NCI-H82 (cell line): ENCODE measurements at regions not wholly inside any gene's neighbourhood (a gene's known extent, or its start where the extent isn't known, plus 50 kb on each side); places are given as distances from the start of the nearest gene placed in this dataset.
A peak's percentile ranks its signal among the peaks of the same experiment; 100 is the strongest.

Source experiments
- DNase-seq: peaks from one replicate; lab custom pipeline; 2025; lab: John Stamatoyannopoulos, UW

DNA sequence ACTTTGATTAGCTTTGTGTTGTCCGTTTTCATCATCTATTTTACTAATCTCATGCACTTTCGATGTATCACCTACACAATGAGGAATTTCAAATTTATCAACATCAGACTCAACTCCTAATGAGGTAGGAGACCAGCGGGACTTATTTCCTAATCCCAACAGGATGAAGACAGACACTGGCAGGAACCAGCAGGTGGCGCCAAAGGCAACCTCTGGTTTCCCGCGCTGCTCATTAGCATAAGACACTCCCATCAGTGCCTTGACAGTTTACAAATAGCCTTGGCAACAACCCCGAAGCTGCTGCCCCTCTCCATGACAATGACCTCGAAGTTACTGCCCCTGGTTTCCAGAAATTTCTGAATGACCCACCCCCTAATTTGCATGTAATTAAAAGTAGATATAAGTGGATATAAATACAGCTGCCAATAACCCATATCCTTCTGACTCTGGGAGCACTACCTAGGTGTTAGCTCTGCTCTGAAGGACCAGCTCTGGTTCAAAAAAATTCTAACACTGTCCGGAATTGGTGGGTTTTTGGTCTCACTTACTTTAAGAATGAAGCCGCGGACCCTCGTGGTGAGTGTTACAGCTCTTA is 974.8 kb downstream of the ADGRL2 start:
- DNase-seq, result peak; percentile 55

- peak; percentile 85 for DNase-seq
Observed at GRCh38 chr1:82762829-82763532, 962.2 kb downstream of the ADGRL2 start.

DNA sequence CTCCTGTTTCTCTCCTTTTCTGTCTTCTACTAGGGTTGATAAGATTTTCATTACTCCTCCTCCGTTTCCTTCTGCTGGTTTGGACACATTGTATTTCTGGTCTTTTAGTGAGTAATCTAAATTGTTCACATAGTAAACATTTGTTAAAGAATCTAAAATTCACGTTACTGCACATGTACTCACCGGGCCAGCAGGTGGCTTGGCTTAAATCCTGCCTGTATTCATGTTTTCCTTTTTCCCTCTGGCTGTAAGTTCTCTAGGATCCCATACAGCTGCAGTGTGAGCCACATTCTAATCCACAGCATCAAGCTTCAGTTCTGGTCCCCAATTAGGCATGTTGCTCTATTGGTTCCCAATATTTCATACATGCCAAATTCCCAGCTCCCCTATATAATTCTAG is 958.3 kb downstream of the ADGRL2 start:
- DNase-seq, result peak; percentile 20

DNA sequence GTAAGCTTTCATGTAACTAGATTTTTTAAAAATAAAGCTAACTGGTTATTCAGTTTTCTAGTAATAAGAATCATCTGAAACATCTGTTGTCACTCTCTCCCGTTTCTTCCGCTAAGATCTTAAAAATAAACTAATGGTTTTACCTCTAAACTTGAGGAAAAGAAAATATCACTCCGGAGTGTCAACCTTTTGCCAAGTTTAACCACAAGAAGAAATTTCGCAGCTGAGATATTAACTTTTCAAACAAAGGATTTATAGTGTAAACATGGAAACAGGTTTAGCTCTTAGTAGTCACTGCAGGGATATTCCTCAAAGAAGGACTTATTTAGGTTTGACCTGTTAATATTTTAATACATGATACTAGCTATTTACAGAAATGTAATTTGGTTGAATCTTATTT is 954.9 kb downstream of the ADGRL2 start:
- DNase-seq, result no peak

GRCh38 chr1:82755191-82755590 is 954.5 kb downstream of the ADGRL2 start:
- no peak for DNase-seq

DNA sequence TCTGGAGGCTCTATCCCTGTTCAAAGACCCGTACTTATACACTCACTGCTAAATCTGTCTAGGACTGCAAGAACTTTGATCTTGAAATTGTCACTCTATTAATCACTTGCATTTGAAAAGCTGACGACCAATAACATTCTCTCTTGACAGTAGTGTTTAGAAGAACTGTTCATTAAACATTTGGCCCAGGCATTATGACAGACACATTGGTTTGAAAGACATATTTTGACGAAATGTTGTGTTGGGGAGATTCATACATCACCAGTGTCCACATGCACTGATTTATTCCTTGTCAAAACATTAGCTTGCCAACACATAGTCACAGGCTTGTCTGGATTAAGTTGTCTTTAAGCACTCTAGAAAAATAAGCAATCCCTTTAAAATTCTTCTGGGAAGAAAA is 951.3 kb downstream of the ADGRL2 start:
- no peak for DNase-seq

GRCh38 chr1:82733645-82734044 is 932.9 kb downstream of the ADGRL2 start:
- no peak for DNase-seq

DNA sequence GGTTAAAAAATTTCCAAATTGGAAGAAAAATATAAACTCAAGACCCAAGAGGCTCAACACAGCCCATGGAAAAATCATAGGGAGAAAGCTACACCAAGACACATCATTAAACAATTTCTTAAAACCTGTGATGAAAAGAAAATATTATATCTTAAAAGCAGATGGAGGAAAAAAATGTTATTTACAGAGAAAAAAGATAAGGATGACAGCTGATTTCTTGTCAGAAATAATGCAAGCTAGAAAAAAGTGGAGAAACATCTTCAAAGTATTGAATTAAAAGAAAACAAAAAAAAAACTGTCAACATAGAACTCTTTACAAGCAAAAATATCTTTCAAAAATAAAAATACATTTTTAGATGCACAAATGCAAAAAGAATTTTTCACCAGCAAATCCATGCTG is 930.5 kb downstream of the ADGRL2 start:
- no peak for DNase-seq

- DNase-seq, result no peak
Observed at GRCh38 chr1:82728206-82728605, 927.5 kb downstream of the ADGRL2 start.

GRCh38 chr1:82724246-82724645 is 923.5 kb downstream of the ADGRL2 start:
- DNase-seq, result no peak

DNA sequence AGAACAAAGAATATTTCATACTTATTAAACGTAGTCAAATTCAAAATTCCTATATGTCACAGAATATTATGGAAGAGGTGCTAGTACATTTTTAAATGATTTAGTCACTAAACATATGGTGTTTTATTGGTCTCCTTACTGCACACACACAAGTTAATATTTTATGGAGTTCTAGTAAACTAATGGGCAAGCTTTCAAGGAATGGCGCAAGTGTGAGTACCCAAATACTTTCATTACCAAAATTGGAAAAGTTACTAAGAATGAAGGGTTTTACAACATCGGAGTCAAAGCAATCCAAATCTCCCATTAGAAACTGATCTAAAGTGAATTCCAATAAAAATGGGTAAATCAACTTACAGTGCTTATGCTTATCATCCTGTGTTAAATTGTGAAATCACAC is 921.9 kb downstream of the ADGRL2 start:
- DNase-seq, result no peak

DNA sequence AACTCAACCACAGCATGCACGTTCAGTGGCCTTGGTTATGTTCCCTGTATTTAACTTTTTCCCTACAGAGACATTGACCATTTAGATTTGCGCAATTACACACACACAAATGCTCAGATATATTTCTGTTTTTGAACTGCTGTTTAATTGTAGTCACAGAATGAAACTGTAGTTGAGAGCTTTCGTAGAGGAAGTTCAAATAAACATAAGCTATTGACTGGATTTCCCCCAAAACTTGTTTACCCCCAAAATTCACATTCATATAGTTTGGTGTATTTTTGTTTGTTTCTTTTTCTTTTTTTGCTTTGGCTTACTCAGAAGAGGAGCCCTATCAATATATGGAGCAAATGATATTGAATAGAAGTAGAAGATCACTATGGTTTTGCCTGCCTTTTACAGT is 921.0 kb downstream of the ADGRL2 start:
- no peak for DNase-seq

GRCh38 chr1:82718719-82719419 is 918.1 kb downstream of the ADGRL2 start:
- DNase-seq, result no peak

GRCh38 chr1:82710091-82710490 is 909.4 kb downstream of the ADGRL2 start:
- no peak for DNase-seq

DNA sequence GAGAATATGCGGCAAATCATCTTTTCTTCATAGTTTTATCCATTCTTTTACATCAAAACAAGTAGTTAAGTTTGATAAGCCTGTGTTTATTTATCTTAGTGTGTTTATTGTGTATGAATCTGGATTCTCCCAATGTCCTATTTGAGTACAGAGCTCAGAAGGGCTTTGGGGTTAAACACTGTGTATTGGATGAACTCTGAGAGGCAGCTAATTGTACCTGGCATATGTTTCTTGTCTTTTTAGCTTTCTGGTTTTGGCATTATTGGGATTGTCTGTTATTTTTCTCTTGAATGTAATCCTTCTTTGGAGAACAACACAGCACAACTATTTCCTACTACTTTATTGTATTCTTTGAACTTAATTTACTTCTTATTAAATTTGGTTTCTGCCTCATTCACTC is 906.9 kb downstream of the ADGRL2 start:
- DNase-seq, result no peak

DNA sequence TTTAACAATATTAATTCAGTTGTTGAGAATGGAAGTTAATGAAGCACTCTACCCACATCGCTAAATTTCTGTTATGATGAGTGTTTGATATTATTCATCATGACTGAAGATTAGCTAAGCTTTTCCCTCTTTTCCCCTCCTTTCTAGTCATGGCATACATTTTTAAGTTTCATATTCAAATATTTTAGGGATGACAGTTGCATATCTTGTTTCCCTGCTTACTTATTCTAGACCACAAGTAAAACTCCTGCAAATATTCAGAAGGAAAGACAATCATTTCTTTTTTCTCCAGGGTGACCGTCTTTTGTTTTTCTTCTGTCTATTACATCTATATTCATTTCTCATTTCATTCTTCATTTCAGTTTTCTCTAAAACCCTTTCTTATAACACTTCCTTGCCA is 906.0 kb downstream of the ADGRL2 start:
- no peak for DNase-seq

DNA sequence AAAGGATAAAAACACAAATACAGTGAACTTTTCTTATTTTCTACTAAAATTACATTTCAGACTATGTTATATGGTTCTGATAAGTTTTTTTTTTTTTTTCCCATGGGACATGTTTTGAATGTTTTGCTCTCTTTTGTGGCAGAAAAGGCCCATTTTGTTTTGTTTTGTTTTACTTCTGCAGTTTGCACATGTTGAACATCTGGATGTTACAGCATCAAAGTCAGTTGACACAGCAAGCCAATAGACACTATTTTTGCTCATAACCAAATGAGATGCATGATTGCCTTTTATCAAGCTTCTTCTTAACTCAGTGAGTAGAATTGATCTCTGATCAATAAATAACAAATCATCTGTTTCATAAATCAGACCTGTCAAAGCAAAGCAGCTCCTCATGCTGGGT is 904.2 kb downstream of the ADGRL2 start:
- no peak for DNase-seq

GRCh38 chr1:82704393-82704792 is 903.7 kb downstream of the ADGRL2 start:
- no peak for DNase-seq

DNA sequence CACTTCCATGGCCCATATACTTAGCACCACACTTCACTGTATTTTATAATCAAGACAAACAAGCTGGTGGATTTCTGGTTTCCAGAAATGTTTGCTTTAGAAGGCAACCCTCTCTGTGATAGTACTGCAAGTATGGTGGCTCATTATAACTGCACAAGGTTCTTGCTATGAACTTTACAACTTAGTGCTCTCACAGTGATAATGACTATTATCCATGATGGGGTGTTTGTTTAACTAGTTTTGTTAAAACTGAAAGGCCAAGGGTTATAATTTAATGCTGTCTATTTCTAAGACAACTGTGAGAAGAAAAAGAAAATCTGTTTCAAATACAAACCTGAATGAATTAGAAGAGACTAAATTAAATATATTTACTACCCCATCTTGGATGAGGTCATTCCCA is 903.2 kb downstream of the ADGRL2 start:
- no peak for DNase-seq

- DNase-seq, result peak; percentile 80
Observed at GRCh38 chr1:82700476-82700875, 899.7 kb downstream of the ADGRL2 start.

DNA sequence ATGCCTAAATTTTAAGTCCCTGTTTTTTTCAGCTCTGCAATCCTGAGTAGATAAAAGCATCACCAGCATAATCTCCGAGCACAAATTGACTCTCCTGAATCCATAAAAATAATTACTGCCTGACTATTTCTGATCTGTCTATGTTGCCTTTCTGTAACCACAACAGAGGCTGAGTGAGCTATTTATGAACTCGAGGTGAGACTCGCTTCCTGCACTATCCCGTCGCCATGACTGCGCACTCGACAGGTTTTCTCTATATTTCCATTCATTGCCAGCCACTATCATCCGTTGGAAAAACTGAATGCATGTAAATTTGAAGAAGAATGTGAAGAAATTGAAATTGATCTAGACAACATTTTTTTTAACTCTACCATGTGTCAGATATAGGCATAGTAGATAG is 897.2 kb downstream of the ADGRL2 start:
- peak; percentile 70 for DNase-seq

GRCh38 chr1:82695443-82695842 is 894.7 kb downstream of the ADGRL2 start:
- no peak for DNase-seq

GRCh38 chr1:82690411-82690810 is 889.7 kb downstream of the ADGRL2 start:
- DNase-seq, result no peak
